CD1c-positive myeloid dendritic cell (primary cell): ENCODE measurements at regions not wholly inside any gene's neighbourhood (a gene's known extent, or its start where the extent isn't known, plus 50 kb on each side); places are given as distances from the start of the nearest gene placed in this dataset.
"Not testable (repeated sequence)": the region's sequence is repeated elsewhere in the genome, so short reads cannot be mapped to it uniquely, and the experiment has no call there.

Experiments
- DNase-seq: peaks from one replicate; pipeline ENCODE4 v3.0.0-alpha.2; 2016; ENCODE audit errors: extremely low spot score

- DNase-seq: not testable (repeated sequence)
Measured at GRCh38 chr2:82326180-82326767, 2021.7 kb upstream of the LRRTM1 start.

- no peak for DNase-seq
Measured at GRCh38 chr2:82320296-82320695, 2015.7 kb upstream of the LRRTM1 start.

- no peak for DNase-seq
Measured at GRCh38 chr2:82317012-82317411, 2012.5 kb upstream of the LRRTM1 start.

- DNase-seq: no peak
Measured at GRCh38 chr2:82316586-82316985, 2012.0 kb upstream of the LRRTM1 start.

- no peak for DNase-seq
Measured at GRCh38 chr2:82314836-82315472, 2010.4 kb upstream of the LRRTM1 start.

- DNase-seq: no peak
Measured at GRCh38 chr2:82307511-82307910, 2003.0 kb upstream of the LRRTM1 start.

GRCh38 chr2:82301506-82301905 is 1997.0 kb upstream of the LRRTM1 start:
- no peak for DNase-seq

GRCh38 chr2:82289446-82289845 is 1984.9 kb upstream of the LRRTM1 start:
- no peak for DNase-seq

- no peak for DNase-seq
Measured at GRCh38 chr2:82283075-82283474, 1978.5 kb upstream of the LRRTM1 start.

- DNase-seq: no peak
Measured at GRCh38 chr2:82282111-82282882, 1977.7 kb upstream of the LRRTM1 start.

- no peak for DNase-seq
Measured at GRCh38 chr2:82279367-82279766, 1974.8 kb upstream of the LRRTM1 start.

GRCh38 chr2:82278416-82278815 is 1973.9 kb upstream of the LRRTM1 start:
- DNase-seq: no peak

GRCh38 chr2:82275599-82275998 is 1971.0 kb upstream of the LRRTM1 start:
- no peak for DNase-seq

GRCh38 chr2:82268446-82268845 is 1963.9 kb upstream of the LRRTM1 start:
- no peak for DNase-seq

GRCh38 chr2:82260521-82260920 is 1956.0 kb upstream of the LRRTM1 start:
- DNase-seq: no peak

GRCh38 chr2:82259551-82259950 is 1955.0 kb upstream of the LRRTM1 start:
- DNase-seq: no peak

GRCh38 chr2:82257796-82258555 is 1953.4 kb upstream of the LRRTM1 start:
- no peak for DNase-seq

GRCh38 chr2:82256983-82257632 is 1952.6 kb upstream of the LRRTM1 start:
- no peak for DNase-seq

- DNase-seq: no peak
Measured at GRCh38 chr2:82256288-82256687, 1951.7 kb upstream of the LRRTM1 start.

GRCh38 chr2:82254728-82255127 is 1950.2 kb upstream of the LRRTM1 start:
- DNase-seq: no peak

- no peak for DNase-seq
Measured at GRCh38 chr2:82246220-82246775, 1941.7 kb upstream of the LRRTM1 start.

- DNase-seq: no peak
Measured at GRCh38 chr2:82239176-82239575, 1934.6 kb upstream of the LRRTM1 start.
